GM21723 (cell line): ENCODE measurements at regions not wholly inside any gene's neighbourhood (a gene's known extent, or its start where the extent isn't known, plus 50 kb on each side); places are given as distances from the start of the nearest gene placed in this dataset.
"Not testable (repeated sequence)": the region's sequence is repeated elsewhere in the genome, so short reads cannot be mapped to it uniquely, and the experiment has no call there.

Experiments used
- ATAC-seq: cut with Tn5 transposase; IDR thresholded peaks from one replicate; pipeline ENCODE4 v1.9.1; 2021; ENCODE audit warnings: mild to moderate bottlenecking, moderate library complexity; ENCODE audit not compliant: unreplicated experiment

DNA sequence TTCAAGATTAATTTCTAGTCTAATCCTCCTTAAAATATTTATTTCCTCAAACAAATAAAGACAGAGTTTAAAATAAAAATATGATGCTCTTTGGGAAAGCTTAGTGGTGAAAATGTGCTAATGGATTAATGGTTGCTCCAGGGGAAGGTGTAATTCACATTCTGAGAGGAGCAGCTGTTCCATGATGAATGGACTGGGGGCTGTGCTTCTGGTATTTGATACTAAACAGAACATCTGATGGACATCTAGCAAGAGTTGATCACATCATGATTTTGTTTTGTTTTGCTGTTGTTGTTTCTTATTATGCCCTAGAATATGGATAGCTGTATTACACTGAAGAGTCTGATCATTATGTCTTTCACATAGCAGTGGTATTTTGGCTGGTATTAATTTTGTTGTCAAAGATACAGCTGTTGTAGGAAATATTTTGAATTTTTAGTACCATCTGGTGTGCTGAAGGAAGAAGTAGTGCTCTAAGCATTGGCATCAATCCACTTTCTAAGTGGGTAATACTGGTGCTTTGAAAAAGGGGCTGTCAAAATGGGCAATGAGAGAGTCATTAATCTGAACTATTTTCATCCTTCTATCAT is 296.4 kb downstream of the ADAMTS20 start:
- ATAC-seq = no peak

DNA sequence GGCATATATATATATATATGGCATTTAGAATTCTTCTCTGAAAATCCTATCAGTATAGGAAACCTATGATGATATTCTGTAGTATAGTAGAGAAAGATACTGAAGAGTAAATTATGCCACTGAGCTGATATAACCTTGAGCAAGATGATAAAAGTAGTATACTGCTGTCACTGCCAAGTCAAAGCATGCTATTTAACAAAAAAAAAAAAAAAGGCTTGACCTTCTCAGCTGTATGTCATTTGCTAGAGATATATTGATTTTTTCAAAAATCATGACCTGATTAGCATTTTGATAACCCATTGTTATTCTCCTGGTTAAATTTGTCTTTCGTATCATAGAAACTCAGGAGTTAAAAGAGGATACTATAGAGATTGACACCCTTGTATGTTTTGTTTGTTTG is 299.4 kb downstream of the ADAMTS20 start:
- no peak for ATAC-seq

DNA sequence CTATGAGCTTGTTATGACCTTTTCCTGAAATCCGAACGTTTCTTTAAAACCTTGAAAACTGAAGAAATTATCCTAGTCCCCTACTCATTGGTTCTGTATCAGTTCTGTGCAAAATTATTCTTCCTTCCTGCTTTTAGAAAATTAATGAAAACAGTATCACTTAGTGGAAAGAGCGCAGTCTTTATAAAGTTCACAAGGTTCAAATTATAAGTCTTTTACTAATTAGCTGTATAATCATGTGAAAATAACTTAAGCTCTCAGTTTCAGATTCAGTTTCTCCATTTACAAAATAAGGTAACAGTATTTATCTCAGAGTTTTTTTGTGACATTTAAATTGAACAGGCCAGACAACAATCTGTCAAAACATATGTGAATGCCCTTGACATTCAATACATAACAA is 306.1 kb downstream of the ADAMTS20 start:
- ATAC-seq = no peak

DNA sequence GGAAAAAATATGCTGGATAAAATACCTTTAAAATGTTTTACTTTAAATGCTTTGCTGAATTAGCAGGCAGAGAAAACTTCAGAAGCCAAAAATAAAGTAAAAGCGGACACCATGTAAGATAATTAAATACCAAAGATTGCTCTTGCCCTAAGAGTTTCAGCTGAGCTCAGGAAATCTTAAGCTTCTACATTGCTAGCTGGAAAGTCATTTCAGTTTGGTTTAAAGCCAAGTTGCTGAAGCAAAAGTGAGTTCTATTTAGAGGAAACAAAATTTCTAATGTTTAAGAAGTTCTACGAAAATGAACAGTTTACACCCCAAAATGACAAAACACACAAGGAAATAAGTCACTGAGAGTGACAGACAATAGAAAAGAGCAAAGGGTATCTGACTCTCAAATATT is 310.0 kb downstream of the ADAMTS20 start:
- no peak for ATAC-seq

DNA sequence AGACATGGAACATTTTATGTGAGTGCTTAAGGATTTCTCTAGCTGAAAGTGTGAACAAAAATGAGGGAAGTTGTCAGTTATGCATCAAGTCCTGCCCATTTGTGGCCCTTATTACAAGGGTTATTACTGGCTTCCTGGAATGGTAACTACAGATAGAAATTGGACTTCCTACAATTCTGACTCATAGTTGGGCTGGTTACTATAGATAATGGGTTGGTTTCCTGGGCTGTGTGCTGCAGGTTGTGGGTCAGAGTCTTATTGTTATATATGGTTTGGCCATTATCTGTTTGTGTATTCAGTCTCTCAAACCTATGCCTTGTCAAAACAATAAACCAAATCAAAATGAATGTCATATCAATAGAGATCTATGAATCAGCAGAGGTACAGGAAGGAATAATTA is 313.7 kb downstream of the ADAMTS20 start:
- no peak for ATAC-seq

DNA sequence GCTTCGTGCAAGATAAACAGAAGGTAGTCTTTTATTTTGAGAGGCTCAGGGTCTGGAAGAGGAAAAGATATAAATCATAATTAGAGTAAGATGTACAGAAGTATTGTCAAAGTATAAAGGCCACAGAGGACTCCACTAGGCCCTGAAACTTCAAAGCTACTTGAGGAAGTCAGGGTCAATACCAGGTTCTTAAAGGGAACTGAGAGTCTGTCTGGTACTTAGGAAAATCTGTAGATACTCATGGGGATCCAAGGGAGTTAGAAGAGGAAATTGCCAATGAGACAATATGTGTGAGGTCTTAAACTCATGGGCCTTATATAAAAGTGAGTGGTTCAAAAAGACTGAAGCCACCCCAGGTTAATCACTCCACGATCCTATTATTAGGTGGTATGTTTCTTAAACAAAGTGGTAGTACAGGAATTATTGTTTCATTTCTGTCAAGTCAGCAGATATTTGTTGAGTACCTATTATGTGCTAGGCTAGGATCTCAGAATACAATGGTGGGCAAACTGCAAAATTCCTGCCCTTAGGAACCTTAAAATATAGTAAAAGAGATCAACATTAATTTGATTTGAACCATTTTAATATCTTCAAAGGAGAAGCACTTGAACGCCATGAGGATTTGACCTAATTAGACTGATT is 314.6 kb downstream of the ADAMTS20 start:
- no peak for ATAC-seq

DNA sequence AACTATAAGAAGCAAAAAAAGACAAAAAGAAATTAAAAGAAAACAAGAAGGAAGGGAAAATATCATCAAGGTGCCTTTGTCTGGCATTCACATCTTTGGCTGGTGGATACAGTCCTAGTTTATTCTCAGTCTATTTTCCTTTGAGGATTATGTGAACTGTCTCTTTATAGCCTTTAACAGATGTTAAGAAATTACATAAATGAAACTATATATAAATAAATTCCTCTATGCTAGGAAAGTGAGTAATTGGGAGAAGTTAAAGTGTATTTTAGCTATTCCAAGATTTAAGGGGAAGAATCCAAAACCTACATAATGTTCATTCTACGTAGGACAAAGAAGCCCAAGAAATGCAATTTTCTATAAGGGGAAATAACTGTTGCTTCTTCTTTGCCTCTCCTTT is 316.3 kb downstream of the ADAMTS20 start:
- ATAC-seq = no peak

DNA sequence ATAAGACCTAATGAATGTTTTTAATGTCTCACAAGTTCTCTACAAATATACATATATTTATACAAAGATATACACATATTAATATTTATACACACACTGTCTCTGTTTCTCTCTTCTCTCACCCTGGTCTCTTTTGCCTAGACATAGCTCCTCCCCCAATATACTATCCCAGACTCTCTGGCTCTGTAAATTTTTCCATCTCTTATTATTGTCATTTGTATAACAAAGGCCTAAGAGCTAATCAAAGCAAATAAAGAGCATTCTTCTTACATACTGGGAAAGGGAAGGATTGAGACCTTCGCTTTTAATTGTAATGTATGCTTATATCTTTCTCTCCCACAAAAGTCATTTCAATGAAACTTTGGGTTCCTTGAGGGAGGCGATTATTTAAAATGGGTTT is 318.1 kb downstream of the ADAMTS20 start:
- no peak for ATAC-seq

DNA sequence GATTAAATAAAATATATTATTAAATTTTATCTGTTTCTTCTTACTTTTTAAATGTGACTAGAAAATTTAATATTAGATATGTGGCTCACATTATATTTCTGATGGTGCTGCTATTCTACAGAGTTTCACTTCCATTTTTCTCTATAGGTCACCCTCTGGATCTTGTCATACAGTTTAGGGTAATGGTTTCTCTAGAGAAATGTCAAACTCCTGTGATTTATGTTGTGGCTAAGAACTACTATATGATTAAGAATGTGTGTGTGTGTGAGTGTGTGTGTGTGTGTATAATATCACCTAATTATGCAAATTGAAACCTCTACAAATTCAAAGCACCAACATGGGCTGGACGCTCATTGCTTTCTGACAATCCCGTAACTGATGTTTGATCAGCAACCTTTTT is 325.9 kb downstream of the ADAMTS20 start:
- no peak for ATAC-seq

DNA sequence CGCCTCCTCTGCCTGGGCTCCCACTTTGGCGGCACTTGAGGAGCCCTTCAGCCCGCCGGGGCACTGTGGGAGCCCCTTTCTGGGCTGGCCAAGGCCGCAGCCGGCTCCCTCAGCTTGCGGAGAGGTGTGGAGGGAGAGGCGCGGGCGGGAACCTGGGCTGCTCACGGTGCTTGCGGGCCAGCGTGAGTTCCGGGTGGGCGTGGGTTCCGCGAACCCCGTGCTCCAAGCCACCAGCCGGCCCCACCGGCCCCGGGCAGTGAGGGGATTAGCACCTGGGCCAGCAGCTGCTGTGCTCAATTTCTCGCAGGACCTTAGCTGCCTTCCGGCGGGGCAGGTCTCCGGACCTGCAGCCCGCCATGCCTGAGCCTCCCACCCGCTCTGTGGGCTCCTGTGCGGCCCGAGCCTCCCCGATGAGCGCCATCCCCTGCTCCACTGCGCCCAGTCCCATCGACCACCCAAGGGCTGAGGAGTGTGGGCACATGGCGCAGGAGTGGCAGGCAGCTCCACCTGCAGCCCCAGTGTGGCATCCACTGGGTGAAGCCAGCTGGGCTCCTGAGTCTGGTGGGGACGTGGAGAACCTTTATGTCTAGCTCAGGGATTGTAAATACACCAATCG is 327.7 kb downstream of the ADAMTS20 start:
- ATAC-seq = not testable (repeated sequence)

DNA sequence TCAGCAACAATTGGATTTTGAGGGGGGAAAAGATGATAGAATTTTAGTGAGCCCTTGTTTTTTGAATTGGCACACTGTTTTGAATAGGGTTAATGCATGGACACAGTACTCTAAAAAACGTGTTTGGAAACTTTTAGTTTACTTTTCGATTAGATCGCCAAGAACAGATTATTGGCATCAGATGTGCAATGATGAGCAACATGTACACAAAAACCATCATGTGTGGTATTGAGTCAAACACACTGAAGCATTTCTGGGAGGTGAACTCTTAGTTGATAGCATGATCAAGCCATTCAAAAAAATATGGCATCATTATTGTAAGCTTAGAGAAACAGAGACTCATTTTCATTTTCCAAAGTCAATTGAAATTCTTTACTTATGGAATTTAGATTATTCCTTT is 329.2 kb downstream of the ADAMTS20 start:
- no peak for ATAC-seq

DNA sequence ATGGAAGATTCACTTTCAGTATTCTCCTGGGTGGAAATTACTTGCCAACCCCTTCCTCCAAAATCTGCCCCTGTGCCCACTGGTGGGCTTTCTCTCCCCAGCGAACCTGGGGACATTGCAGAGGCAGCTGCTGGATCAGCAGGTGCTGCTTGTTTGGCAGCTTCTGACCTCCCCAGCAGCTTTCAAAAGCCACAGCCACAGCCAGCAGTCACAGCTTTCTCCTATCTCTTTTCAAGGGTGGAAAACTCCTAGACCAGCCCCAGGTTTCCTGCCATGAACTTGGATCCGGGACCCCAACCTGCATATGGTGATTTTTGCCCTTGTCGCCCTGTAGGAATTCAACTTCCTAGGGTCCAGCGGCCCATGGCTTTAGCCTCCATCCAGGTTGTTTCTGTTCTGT is 330.8 kb downstream of the ADAMTS20 start:
- no peak for ATAC-seq

DNA sequence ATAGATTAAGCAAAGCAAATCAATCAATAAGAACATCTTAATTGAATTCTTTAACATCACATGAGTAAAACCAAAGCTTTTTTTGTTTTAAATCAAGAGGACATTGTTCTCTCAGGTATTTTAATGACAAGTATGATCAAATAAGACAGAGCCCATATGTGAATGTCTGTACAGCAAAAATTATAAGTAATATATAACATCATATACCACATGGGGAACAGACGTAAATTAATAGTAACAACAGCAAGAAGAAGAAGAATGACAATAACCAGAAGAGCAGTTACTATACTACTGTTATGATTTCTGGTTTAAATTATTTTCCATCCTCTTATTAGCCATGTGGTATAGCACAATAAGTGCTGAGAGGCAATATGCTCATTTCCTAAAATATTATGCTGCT is 335.5 kb downstream of the ADAMTS20 start:
- no peak for ATAC-seq

DNA sequence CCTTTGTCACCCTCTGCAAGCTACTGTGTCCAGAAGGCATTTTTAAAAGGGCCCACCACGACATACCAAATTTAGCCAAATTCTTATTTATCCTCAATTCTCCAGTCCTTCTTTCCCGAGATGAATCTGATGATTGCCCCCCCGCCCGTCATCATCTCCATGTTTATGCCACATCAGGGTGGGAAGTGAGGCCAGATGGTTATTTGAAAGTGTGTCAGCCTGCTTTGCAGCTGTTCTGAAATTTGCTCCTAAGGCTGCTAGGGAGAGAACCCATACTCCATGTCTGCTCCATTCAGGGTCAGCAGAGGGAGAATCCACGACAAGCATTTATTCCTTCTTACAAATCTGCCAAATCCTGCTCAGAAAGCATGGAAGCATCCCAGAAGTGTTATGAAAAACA is 337.8 kb downstream of the ADAMTS20 start:
- no peak for ATAC-seq

DNA sequence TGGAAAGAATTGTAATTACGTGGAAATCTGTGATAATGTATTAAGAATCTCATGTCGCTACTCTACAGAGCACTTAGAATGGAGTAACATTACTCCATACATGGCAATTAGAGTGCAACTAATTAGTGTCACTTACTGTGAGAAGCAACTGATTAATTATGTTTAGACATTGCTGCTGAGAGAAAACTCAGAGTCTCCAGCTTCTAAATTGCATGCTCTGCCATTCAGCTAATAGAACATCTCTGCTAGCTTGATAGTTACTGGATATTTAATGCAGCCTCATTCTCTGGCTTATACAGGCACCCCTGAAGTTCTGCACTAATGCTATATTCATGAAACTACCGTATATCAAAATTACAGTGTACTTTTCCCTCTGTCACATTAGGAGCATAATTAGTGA is 338.4 kb downstream of the ADAMTS20 start:
- no peak for ATAC-seq

DNA sequence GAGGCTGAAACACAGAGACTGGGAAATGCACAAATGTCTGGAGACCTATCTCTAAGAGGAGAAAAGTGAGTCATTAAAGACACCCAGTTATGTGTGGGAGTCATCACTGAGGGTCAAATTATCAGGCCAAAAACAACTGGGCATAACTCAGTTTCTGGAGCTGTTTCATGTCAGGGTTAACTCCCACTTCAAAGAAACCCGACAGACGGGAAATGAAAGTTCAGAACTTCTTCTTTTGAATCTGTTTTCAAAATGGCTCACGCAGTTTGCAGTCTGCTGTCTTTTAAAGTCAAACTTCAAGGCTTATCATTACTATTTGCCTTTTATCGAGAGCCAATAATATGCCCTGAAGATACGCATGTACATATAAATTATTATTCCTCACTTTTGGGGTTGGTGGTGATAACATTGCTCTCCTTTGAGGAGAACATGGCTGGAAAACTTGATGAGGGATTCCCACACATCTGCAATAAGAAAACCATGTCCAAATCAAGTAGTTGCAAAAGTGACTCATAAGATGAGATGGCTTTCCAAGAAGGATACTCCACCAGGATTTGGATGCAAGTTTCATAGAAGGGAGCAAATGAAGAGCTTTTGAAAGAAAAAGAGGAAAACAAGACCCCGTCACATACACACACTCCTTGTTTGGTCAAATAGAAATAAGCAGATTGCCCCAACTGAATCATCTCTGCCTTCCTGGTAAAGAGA is 341.4 kb downstream of the ADAMTS20 start:
- ATAC-seq = peak; percentile 95

DNA sequence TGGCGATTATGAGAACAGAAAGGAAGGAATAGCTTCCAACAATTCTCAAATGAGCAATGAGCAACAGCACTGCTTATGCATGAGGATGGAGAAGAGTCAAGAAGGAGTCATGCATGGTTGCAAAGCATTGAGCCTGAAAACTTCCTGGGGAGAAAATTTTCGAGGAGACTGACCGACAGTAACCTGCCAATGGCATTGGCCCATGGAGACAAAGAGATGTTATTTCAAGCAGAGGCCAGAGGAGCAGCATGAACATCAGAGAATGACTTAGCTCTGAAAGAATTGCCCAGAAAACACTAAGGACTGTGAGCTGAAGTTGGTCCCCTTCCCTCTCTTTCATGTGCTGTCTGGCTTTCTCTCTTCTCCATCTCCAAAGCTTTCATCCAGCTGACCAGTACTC is 343.4 kb downstream of the ADAMTS20 start:
- ATAC-seq = no peak

DNA sequence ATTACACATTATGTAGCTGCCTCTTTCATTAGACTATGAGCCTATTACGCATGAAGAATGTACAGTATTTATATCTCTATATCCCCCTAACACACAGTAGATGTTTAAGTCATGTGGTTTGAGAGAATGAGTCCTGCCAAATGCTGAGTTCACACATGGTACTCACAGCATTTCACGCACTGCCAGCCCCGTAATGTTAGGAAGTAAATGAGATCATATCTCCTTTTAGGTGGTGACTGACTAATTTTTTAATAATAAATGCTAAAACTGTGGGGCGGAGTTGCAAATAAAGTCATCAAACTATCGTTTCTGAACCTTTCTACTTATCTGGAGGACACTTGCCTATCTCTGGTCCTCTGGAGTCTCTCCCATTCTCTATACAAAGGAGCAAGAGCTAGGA is 343.8 kb downstream of the ADAMTS20 start:
- ATAC-seq = no peak

DNA sequence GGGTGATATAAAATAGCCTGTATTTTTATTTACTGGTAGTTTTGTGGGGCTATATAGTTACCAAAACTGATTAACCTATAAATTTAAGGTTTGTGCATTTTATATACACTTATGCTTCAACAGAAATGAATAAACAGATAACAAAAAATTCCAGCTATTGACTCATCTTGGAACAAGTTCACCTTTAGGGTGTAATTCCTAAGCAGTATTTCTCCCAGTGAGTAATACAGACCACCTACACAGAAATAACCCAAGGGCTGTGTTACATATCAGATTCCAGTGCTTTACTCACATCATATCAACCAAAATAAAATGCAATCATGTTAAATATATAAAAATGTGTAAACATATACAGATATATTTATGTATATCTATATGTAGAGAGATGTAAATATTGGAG is 345.6 kb downstream of the ADAMTS20 start:
- ATAC-seq = no peak

DNA sequence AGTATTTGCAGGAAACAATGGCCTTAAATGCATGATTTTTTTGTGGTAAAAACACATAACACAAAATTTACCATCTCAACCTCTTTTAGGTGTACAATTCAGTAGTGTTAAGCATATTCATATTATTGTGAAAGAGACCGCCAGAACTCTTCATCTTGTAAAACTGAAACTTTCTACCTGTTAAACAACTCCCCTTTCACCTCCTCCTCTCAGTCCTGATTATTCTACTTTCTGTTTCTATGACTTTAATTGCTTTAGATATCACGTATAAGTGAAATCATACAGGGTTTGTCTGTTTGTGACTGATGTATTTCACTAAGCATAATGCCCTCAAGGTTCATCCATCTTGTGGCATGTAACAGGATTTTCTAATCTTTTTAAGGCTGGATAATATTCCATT is 353.4 kb downstream of the ADAMTS20 start:
- no peak for ATAC-seq

DNA sequence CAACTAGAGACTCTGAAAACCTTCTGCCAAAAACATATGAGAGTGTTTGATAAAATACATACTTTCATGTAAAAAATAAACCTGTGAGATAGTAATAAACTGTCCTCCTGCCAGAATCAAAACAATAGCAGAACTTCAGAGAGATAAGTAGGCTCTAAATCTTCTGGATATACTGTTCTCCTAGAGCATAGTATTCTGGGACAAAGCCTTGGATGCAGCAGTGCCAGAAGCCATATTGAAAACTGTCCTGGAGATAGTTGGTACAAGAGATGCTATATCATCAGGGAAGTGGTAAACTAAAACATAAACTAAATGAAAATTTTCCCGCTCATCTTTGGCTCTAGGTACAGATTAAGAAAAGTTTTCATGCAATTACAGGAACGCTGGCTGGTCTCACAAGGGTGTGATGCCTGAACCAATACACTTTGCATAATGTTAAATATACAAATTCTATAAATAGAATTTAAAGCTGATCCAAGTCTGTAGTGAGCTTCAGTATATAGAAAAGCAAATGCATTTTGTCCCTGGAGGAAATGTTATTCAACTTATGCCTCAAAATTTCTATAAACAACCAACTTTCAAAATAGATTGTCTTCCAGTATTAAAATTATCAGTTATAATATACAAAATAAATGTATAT is 355.6 kb downstream of the ADAMTS20 start:
- ATAC-seq = no peak

DNA sequence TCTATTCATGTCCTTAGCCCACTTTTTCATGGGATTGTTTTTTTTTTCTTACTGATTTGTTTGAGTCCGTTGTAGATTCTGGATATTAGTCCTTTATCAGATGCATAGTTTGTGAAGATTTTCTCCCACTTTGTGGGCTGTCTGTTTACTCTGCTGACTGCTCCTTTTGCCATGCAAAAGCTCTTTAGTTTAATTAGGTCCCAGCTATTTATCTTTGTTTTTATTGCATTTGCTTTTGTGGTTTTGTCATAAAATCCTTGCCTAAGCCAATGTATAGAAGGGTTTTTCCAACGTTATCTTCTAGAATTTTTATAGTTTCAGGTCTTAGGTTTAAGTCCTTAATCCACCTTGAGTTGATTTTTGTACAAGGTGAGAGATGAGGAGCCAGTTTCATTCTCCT is 358.9 kb downstream of the ADAMTS20 start:
- not testable (repeated sequence) for ATAC-seq
